ENCODE measurements at regions not wholly inside any gene's neighbourhood (a gene's known extent, or its start where the extent isn't known, plus 50 kb on each side); places are given as distances from the start of the nearest gene placed in this dataset.

DNA sequence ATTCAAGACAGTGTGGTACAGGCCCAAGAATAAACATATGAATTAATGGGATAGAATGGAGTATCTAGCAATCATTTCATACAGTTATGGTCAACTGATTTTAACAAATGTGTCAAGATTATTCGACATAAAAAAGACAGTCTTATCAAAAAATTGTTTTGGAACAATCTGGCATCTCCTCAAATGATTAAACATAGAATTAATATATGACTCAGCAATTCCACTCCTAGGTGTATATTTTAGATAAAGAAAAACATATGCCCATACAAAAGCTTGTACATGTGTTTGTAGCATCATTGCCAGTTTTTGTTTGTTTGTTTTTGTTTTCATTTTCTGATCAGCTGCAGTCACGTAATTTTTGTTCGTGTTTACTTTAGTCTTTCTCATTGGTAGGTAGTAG lies 1188.3 kb downstream of the BRINP3 start:
- TF ChIP-seq POLR2AphosphoS5 (IDR thresholded peaks at IDR 0.05; ENCODE audit: low read depth, low read length) (no peak), POLR2A (IDR thresholded peaks at IDR 0.05; ENCODE audit: low read depth, low read length) (no peak)

All from GM12892 (cell line).